HFFc6 (cell line): ENCODE measurements at regions not wholly inside any gene's neighbourhood (a gene's known extent, or its start where the extent isn't known, plus 50 kb on each side); places are given as distances from the start of the nearest gene placed in this dataset.

Experiments used
- DNase-seq: peaks from one replicate; pipeline ENCODE4 v3.0.0-alpha.2; 2018
- H3K27ac Mint-ChIP-seq: 2 replicates; pipeline ENCODE4 v1.8.0; 2020; ENCODE audit warnings: mild to moderate bottlenecking, mixed read lengths
- H3K27me3 Mint-ChIP-seq: 2 replicates; pipeline ENCODE4 v1.8.0; 2021; ENCODE audit warnings: mild to moderate bottlenecking, moderate library complexity, mixed read lengths; ENCODE audit not compliant: insufficient read depth
- H3K36me3 Mint-ChIP-seq: 2 replicates; pipeline ENCODE4 v1.8.0; 2021; ENCODE audit warnings: low read depth, mixed read lengths
- H3K4me1 Mint-ChIP-seq: 2 replicates; pipeline ENCODE4 v1.8.0; 2020; ENCODE audit warnings: low read depth, mixed read lengths
- H3K4me3 Mint-ChIP-seq: 2 replicates; pipeline ENCODE4 v1.8.0; 2020; ENCODE audit warnings: mild to moderate bottlenecking, moderate library complexity, mixed read lengths
- H3K9me3 Mint-ChIP-seq: 2 replicates; pipeline ENCODE4 v1.8.0; 2020; ENCODE audit warnings: mild to moderate bottlenecking, mixed read lengths
- TF ChIP-seq, protein P1 (sequence below): fragments of 200-600 bp; sonication (generic); IDR thresholded peaks from 2 replicates; pipeline ENCODE4 v1.5.0; 2021; ENCODE audit warnings: antibody characterized with exemption, mild to moderate bottlenecking

DNA sequence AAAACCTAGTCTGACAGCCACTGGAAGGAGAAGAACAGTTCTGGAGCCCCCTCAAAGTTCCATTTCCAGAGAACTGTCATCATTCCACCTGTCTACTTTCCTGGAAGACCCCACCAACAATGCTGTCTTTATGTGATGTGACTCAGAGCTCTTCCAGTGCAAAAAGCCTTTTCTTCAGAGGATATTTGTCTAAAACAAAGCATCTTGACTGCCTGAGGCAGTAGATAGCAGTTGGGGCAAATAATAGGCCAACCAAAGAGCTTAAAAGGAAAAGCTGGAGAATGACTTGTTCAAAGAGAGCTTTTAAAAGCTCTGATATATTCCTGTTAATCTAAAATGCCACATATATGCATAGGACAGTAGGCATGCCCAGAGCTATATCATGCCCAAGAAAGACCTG is 62.6 kb downstream of the MIS18A start:
- Mint-ChIP-seq H3K36me3 (no peaks in the 10 kb centered on the region), H3K4me1 (no peaks in the 10 kb centered on the region), H3K4me3 (no peak overlapping the region), H3K27ac (no peak overlapping the region), H3K27me3 (peaks cover 5% of the 10 kb centered on the region; the same call in 1 of the 2 replicates), H3K9me3 (peaks cover 10% of the 10 kb centered on the region)
- DNase-seq, result no peak
- TF ChIP-seq, protein P1, sequence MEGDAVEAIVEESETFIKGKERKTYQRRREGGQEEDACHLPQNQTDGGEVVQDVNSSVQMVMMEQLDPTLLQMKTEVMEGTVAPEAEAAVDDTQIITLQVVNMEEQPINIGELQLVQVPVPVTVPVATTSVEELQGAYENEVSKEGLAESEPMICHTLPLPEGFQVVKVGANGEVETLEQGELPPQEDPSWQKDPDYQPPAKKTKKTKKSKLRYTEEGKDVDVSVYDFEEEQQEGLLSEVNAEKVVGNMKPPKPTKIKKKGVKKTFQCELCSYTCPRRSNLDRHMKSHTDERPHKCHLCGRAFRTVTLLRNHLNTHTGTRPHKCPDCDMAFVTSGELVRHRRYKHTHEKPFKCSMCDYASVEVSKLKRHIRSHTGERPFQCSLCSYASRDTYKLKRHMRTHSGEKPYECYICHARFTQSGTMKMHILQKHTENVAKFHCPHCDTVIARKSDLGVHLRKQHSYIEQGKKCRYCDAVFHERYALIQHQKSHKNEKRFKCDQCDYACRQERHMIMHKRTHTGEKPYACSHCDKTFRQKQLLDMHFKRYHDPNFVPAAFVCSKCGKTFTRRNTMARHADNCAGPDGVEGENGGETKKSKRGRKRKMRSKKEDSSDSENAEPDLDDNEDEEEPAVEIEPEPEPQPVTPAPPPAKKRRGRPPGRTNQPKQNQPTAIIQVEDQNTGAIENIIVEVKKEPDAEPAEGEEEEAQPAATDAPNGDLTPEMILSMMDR, result no peak

DNA sequence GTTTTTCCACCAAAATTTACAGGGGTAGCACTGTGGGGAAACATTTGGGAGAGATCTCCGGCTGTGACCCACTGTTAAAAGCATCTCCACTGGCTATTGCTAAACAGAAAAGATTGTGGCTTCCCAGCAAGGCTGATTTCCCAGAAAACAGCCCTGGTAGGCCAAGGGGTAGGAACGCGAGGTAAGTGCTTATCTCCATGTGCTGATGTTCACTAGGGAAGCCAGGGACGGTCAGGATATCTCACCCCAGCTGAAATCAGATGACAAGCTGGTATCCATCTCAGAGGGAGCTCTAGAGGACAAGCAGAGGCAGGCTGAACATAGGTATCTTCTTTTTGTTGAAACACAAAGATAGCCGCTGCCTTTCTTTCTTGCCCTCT is 63.6 kb downstream of the MIS18A start:
- no peaks in the 10 kb centered on the region for H3K4me1 Mint-ChIP-seq
- TF ChIP-seq, protein P1, result no peak
- H3K9me3 Mint-ChIP-seq, result peaks cover 5% of the 10 kb centered on the region
- H3K36me3 Mint-ChIP-seq, result no peaks in the 10 kb centered on the region
- H3K27ac Mint-ChIP-seq, result no peak overlapping the region
- DNase-seq, result no peak
- peaks cover 3% of the 10 kb centered on the region; the same call in 1 of the 2 replicates for H3K27me3 Mint-ChIP-seq
- H3K4me3 Mint-ChIP-seq, result no peak overlapping the region

DNA sequence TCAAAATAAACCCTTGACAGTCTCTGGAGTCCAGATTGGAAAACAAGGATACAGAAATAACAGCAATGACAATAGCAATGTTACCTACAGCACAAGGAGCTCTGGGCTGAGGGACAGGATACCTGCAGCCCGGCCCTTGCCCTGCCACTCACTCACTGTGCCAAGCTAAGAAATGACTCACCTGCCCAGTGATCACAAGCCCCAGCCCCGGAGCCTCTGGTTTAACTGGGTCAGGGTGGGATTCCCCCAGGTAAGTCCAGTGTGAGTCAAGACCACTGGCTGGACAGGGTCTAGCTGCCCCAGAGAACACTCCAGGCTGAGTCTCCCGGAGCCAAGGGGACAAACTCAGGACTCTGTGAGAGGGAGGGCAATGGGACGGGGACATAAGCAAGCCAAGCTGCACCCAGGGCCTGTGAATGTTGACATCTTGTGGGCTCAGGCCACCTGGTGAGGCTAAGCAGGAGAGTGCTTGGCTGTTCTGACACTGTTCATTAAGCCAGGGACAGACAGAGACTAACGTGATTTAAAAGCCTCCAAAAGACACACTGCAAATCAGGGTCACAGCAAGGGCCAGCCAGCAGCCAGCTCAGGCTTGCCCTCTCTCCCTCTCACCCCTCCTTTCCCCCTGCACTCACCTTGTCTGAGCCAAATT is 64.1 kb downstream of the MIS18A start:
- Mint-ChIP-seq H3K27me3 (peaks cover under 1% of the 10 kb centered on the region; the same call in 1 of the 2 replicates), H3K4me3 (no peak overlapping the region), H3K4me1 (no peaks in the 10 kb centered on the region), H3K27ac (no peak overlapping the region), H3K9me3 (peaks cover 5% of the 10 kb centered on the region), H3K36me3 (no peaks in the 10 kb centered on the region)
- DNase-seq, result no peak
- TF ChIP-seq, protein P1, result no peak

DNA sequence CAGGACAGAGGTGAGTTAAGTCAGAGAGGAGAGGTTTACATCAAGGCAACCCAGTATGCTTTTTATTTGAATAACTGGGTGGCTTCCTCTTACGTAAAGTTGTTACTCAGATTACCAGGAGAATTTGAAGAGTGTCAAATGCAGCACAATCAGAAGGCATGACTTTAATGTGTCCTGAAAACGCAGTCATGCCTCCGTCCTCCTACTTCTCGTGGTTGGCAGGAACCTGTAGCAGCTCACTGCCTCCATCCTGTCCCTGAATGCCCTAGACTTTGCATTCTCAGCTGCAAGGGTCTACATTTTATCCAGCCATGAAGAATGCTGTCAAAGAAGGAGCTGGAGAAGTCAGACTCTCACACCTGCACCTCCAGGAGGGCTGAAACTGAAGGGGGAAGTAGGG is 66.7 kb downstream of the MIS18A start:
- H3K27me3 Mint-ChIP-seq, result no peaks in the 10 kb centered on the region
- H3K4me1 Mint-ChIP-seq, result no peaks in the 10 kb centered on the region
- H3K9me3 Mint-ChIP-seq, result peaks cover 7% of the 10 kb centered on the region
- H3K36me3 Mint-ChIP-seq, result no peaks in the 10 kb centered on the region
- no peak overlapping the region for H3K4me3 Mint-ChIP-seq
- TF ChIP-seq, protein P1, result no peak
- no peak overlapping the region for H3K27ac Mint-ChIP-seq
- DNase-seq, result no peak

DNA sequence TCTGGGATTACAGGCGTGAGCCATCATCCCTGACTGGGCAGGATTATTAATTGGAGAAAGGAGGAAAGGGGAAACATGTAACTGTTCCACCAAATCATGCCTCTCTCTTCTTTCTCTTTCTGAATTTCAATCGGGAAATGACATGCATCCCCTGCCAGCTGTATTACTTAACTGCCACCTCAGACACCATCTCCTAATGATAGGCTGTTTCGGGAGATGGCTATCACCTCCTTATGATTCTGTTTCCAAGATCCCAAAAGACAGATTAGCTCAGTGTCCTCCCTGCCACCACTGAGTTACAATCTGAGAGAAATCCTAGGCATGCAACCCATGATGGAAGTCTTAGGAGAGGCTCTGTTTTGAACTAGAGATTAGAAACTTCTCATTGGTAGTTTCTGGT is 67.5 kb downstream of the MIS18A start:
- Mint-ChIP-seq H3K36me3 (no peaks in the 10 kb centered on the region), H3K4me1 (no peaks in the 10 kb centered on the region), H3K27ac (no peak overlapping the region), H3K27me3 (no peaks in the 10 kb centered on the region; the same call in 1 of the 2 replicates), H3K9me3 (peaks cover 10% of the 10 kb centered on the region), H3K4me3 (no peak overlapping the region)
- DNase-seq, result no peak
- TF ChIP-seq, protein P1, result no peak
